Dedifferentiated amniotic fluid mesenchymal stem cell (primary cell): ENCODE measurements at regions not wholly inside any gene's neighbourhood (a gene's known extent, or its start where the extent isn't known, plus 50 kb on each side); places are given as distances from the start of the nearest gene placed in this dataset.

Experiments used
- DNase-seq: peaks from one replicate; pipeline ENCODE4 v3.0.0-alpha.2; 2016; ENCODE audit errors: extremely low spot score

- DNase-seq = no peak
Measured at GRCh38 chr15:45743426-45744235, 108.8 kb downstream of the SQOR start.

- no peak for DNase-seq
Measured at GRCh38 chr15:45744236-45744589, 109.4 kb downstream of the SQOR start.

- no peak for DNase-seq
Measured at GRCh38 chr15:45747426-45747825, 112.6 kb downstream of the SQOR start.

GRCh38 chr15:45751629-45752028 is 116.8 kb downstream of the SQOR start:
- no peak for DNase-seq

GRCh38 chr15:45759936-45760335 is 125.1 kb downstream of the SQOR start:
- no peak for DNase-seq

- no peak for DNase-seq
Measured at GRCh38 chr15:45762726-45763125, 127.9 kb downstream of the SQOR start.

GRCh38 chr15:45763170-45763869 is 128.5 kb downstream of the SQOR start:
- DNase-seq = no peak

GRCh38 chr15:45773149-45773548 is 138.3 kb downstream of the SQOR start:
- no peak for DNase-seq

GRCh38 chr15:45776772-45777171 is 141.9 kb downstream of the SQOR start:
- no peak for DNase-seq

- DNase-seq = no peak
Measured at GRCh38 chr15:45777781-45778180, 143.0 kb downstream of the SQOR start.

- DNase-seq = no peak
Measured at GRCh38 chr15:45780352-45780751, 145.5 kb downstream of the SQOR start.

GRCh38 chr15:45784656-45785055 is 149.8 kb downstream of the SQOR start:
- no peak for DNase-seq

- no peak for DNase-seq
Measured at GRCh38 chr15:45785897-45786296, 151.1 kb downstream of the SQOR start.

- no peak for DNase-seq
Measured at GRCh38 chr15:45790325-45790943, 155.6 kb downstream of the SQOR start.

- no peak for DNase-seq
Measured at GRCh38 chr15:45794304-45794703, 159.5 kb downstream of the SQOR start.

- DNase-seq = no peak
Measured at GRCh38 chr15:45794712-45795439, 160.0 kb downstream of the SQOR start.

GRCh38 chr15:45795440-45796069 is 160.7 kb downstream of the SQOR start:
- DNase-seq = no peak

GRCh38 chr15:45796433-45796832 is 161.6 kb downstream of the SQOR start:
- no peak for DNase-seq

- DNase-seq = no peak
Measured at GRCh38 chr15:45799508-45799907, 164.7 kb downstream of the SQOR start.

- DNase-seq = no peak
Measured at GRCh38 chr15:45801543-45801942, 166.7 kb downstream of the SQOR start.

- no peak for DNase-seq
Measured at GRCh38 chr15:45802140-45802539, 167.3 kb downstream of the SQOR start.

- no peak for DNase-seq
Measured at GRCh38 chr15:45804028-45804427, 169.2 kb downstream of the SQOR start.
